ENCODE measurements at regions not wholly inside any gene's neighbourhood (a gene's known extent, or its start where the extent isn't known, plus 50 kb on each side); places are given as distances from the start of the nearest gene placed in this dataset.
A peak's percentile ranks its signal among the peaks of the same experiment; 100 is the strongest.

- Histone ChIP-seq H3K4me3 (ENCODE audit: low read depth in 1 of 3, low read length in 3 of 3) (no peak overlapping the region), H3K4me1 (ENCODE audit: control insufficient read depth in 4 of 4, insufficient read depth in 4 of 4, low read length in 3 of 4) (no peaks in the 10 kb centered on the region), H3K27ac (ENCODE audit: low read depth in 1 of 2, low read length in 2 of 2) (no peak overlapping the region), H3K9me3 (ENCODE audit: control insufficient read depth in 4 of 4, low read length in 3 of 4) (no peaks in the 10 kb centered on the region), H3K27me3 (ENCODE audit: control insufficient read depth in 4 of 4, insufficient read depth in 4 of 4, low read length in 3 of 4) (no peaks in the 10 kb centered on the region), H3K9ac (ENCODE audit: low read depth in 1 of 2, low read length in 2 of 2) (no peak overlapping the region), H3K36me3 (ENCODE audit: control insufficient read depth in 4 of 4, insufficient read depth in 3 of 4, low read depth in 1 of 4, low read length in 3 of 4) (no peaks in the 10 kb centered on the region)
- TF ChIP-seq RAD21 (IDR thresholded peaks at IDR 0.05) (peak; percentile 84 to 90), FOXA2 (IDR thresholded peaks at IDR 0.05) (peak; percentile 38), ZBTB33 (IDR thresholded peaks at IDR 0.05) (no peak), EGR1 (IDR thresholded peaks at IDR 0.05; ENCODE audit: low read depth in 2 of 2) (no peak), MAX (IDR thresholded peaks at IDR 0.05) (no peak)
- TF ChIP-seq, protein P1, sequence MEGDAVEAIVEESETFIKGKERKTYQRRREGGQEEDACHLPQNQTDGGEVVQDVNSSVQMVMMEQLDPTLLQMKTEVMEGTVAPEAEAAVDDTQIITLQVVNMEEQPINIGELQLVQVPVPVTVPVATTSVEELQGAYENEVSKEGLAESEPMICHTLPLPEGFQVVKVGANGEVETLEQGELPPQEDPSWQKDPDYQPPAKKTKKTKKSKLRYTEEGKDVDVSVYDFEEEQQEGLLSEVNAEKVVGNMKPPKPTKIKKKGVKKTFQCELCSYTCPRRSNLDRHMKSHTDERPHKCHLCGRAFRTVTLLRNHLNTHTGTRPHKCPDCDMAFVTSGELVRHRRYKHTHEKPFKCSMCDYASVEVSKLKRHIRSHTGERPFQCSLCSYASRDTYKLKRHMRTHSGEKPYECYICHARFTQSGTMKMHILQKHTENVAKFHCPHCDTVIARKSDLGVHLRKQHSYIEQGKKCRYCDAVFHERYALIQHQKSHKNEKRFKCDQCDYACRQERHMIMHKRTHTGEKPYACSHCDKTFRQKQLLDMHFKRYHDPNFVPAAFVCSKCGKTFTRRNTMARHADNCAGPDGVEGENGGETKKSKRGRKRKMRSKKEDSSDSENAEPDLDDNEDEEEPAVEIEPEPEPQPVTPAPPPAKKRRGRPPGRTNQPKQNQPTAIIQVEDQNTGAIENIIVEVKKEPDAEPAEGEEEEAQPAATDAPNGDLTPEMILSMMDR (IDR thresholded peaks at IDR 0.05; ENCODE audit: low read depth, low read length, missing input control) = peak; percentile 71
- DNase-seq (ENCODE audit: low spot score) = peak; percentile 41
- WGBS = 49% methylated on average over 4 of the region's 4 CpGs
Measured at GRCh38 chr5:155616779-155617392, 603.3 kb downstream of the KIF4B start.

- no peaks in the 10 kb centered on the region for H3K36me3 ChIP-seq (ENCODE audit: control insufficient read depth in 4 of 4, insufficient read depth in 3 of 4, low read depth in 1 of 4, low read length in 3 of 4)
- H3K4me1 ChIP-seq (ENCODE audit: control insufficient read depth in 4 of 4, insufficient read depth in 4 of 4, low read length in 3 of 4) = no peaks in the 10 kb centered on the region
- WGBS = 83% methylated on average over 5 of the region's 5 CpGs
- H3K4me3 ChIP-seq (ENCODE audit: low read depth in 1 of 3, low read length in 3 of 3) = no peak overlapping the region
- no peaks in the 10 kb centered on the region for H3K27me3 ChIP-seq (ENCODE audit: control insufficient read depth in 4 of 4, insufficient read depth in 4 of 4, low read length in 3 of 4)
- no peak overlapping the region for H3K9ac ChIP-seq (ENCODE audit: low read depth in 1 of 2, low read length in 2 of 2)
- no peak for TF ChIP-seq GABPA (IDR thresholded peaks at IDR 0.05 in 1 of 2, conservative IDR thresholded peaks at IDR 0.05 in 1 of 2)
- no peak for TF ChIP-seq SP1 (IDR thresholded peaks at IDR 0.05)
- no peak for TF ChIP-seq HNF4A (conservative IDR thresholded peaks at IDR 0.05)
- no peak for TF ChIP-seq FOXA1 (IDR thresholded peaks at IDR 0.05)
- TF ChIP-seq ZBTB33 (IDR thresholded peaks at IDR 0.05) = no peak
- no peak for TF ChIP-seq TAF1 (conservative IDR thresholded peaks at IDR 0.05)
- TF ChIP-seq MAX (IDR thresholded peaks at IDR 0.05) = no peak
- TF ChIP-seq FOXA2 (IDR thresholded peaks at IDR 0.05) = no peak
- no peak for TF ChIP-seq YY1 (IDR thresholded peaks at IDR 0.05)
- no peak for TF ChIP-seq EGR1 (IDR thresholded peaks at IDR 0.05; ENCODE audit: low read depth in 2 of 2)
- TF ChIP-seq REST (IDR thresholded peaks at IDR 0.05) = no peak
- TF ChIP-seq ATF3 (IDR thresholded peaks at IDR 0.05) = no peak
- no peak for TF ChIP-seq RAD21 (IDR thresholded peaks at IDR 0.05)
- TF ChIP-seq RXRA (IDR thresholded peaks at IDR 0.05) = no peak
- no peak for TF ChIP-seq JUND (IDR thresholded peaks at IDR 0.05)
- no peak for TF ChIP-seq HNF4G (IDR thresholded peaks at IDR 0.05)
- TF ChIP-seq NR2F2 (IDR thresholded peaks at IDR 0.05) = no peak
- TF ChIP-seq, protein P1 (IDR thresholded peaks at IDR 0.05; ENCODE audit: low read depth, low read length, missing input control) = no peak
- no peak overlapping the region for H3K27ac ChIP-seq (ENCODE audit: low read depth in 1 of 2, low read length in 2 of 2)
- no peak for DNase-seq (ENCODE audit: low spot score)
- H3K9me3 ChIP-seq (ENCODE audit: control insufficient read depth in 4 of 4, low read length in 3 of 4) = no peaks in the 10 kb centered on the region
Measured at GRCh38 chr5:155619688-155620087, 606.1 kb downstream of the KIF4B start.

Data from liver (tissue), 8 donors.